ENCODE measurements at regions not wholly inside any gene's neighbourhood (a gene's known extent, or its start where the extent isn't known, plus 50 kb on each side); places are given as distances from the start of the nearest gene placed in this dataset.
A peak's percentile ranks its signal among the peaks of the same experiment; 100 is the strongest.

- no peak for DNase-seq
Observed at GRCh38 chr12:58541300-58541690, 379.0 kb downstream of the LRIG3 start.

GRCh38 chr12:58544281-58544680 is 376.0 kb downstream of the LRIG3 start:
- DNase-seq: no peak

GRCh38 chr12:58547217-58547616 is 373.1 kb downstream of the LRIG3 start:
- DNase-seq: no peak

- no peak for DNase-seq
Observed at GRCh38 chr12:58548801-58549200, 371.5 kb downstream of the LRIG3 start.

- DNase-seq: no peak
Observed at GRCh38 chr12:58554522-58555157, 365.7 kb downstream of the LRIG3 start.

- no peak for DNase-seq
Observed at GRCh38 chr12:58557171-58557570, 363.1 kb downstream of the LRIG3 start.

- no peak for DNase-seq
Observed at GRCh38 chr12:58557661-58558060, 362.6 kb downstream of the LRIG3 start.

- DNase-seq: no peak
Observed at GRCh38 chr12:58563621-58564020, 356.7 kb downstream of the LRIG3 start.

- no peak for DNase-seq
Observed at GRCh38 chr12:58564721-58565120, 355.6 kb downstream of the LRIG3 start.

- no peak for DNase-seq
Observed at GRCh38 chr12:58566599-58566998, 353.7 kb downstream of the LRIG3 start.

- no peak for DNase-seq
Observed at GRCh38 chr12:58567189-58567588, 353.1 kb downstream of the LRIG3 start.

- DNase-seq: no peak
Observed at GRCh38 chr12:58570411-58570810, 349.9 kb downstream of the LRIG3 start.

- DNase-seq: peak; percentile 7
Observed at GRCh38 chr12:58575256-58575655, 345.0 kb downstream of the LRIG3 start.

GRCh38 chr12:58576081-58576480 is 344.2 kb downstream of the LRIG3 start:
- DNase-seq: no peak

- no peak for DNase-seq
Observed at GRCh38 chr12:58576916-58577315, 343.4 kb downstream of the LRIG3 start.

- no peak for DNase-seq
Observed at GRCh38 chr12:58580095-58580494, 340.2 kb downstream of the LRIG3 start.

GRCh38 chr12:58583529-58583928 is 336.8 kb downstream of the LRIG3 start:
- no peak for DNase-seq

- no peak for DNase-seq
Observed at GRCh38 chr12:58583940-58584339, 336.4 kb downstream of the LRIG3 start.

- no peak for DNase-seq
Observed at GRCh38 chr12:58584880-58585279, 335.4 kb downstream of the LRIG3 start.

- DNase-seq: no peak
Observed at GRCh38 chr12:58586762-58587161, 333.5 kb downstream of the LRIG3 start.

GRCh38 chr12:58588770-58589169 is 331.5 kb downstream of the LRIG3 start:
- DNase-seq: no peak

- no peak for DNase-seq
Observed at GRCh38 chr12:58592475-58593207, 327.7 kb downstream of the LRIG3 start.

- DNase-seq: no peak
Observed at GRCh38 chr12:58593557-58594304, 326.6 kb downstream of the LRIG3 start.

- no peak for DNase-seq
Observed at GRCh38 chr12:58596381-58596780, 323.9 kb downstream of the LRIG3 start.

Data from GDM1 (cell line).